ENCODE measurements at regions not wholly inside any gene's neighbourhood (a gene's known extent, or its start where the extent isn't known, plus 50 kb on each side); places are given as distances from the start of the nearest gene placed in this dataset.

GRCh38 chr6:3531481-3531880 lies 74.6 kb upstream of the SLC22A23 start:
- TF ChIP-seq CTCF (conservative IDR thresholded peaks at IDR 0.05; ENCODE audit: low read depth, low read length) (no peak), RCOR1 (IDR thresholded peaks at IDR 0.05; ENCODE audit: insufficient replicate concordance, low read length) (no peak), CEBPB (IDR thresholded peaks at IDR 0.05; ENCODE audit: low read depth, low read length) (no peak), POLR2A (IDR thresholded peaks at IDR 0.05; ENCODE audit: low read depth, low read length) (no peak), MXI1 (IDR thresholded peaks at IDR 0.05; ENCODE audit: borderline replicate concordance, low read depth, low read length) (no peak), USF2 (IDR thresholded peaks at IDR 0.05; ENCODE audit: low read depth, low read length) (no peak), NFE2L2 (IDR thresholded peaks at IDR 0.05; ENCODE audit: low read depth, low read length) (no peak)
